Colonic mucosa (tissue), 4 donors: ENCODE measurements at regions not wholly inside any gene's neighbourhood (a gene's known extent, or its start where the extent isn't known, plus 50 kb on each side); places are given as distances from the start of the nearest gene placed in this dataset.
"Not testable (repeated sequence)": the region's sequence is repeated elsewhere in the genome, so short reads cannot be mapped to it uniquely, and the experiment has no call there.

Experiments used
- DNase-seq: peaks from one replicate; pipeline ENCODE4 v3.0.0-alpha.2; 2020
- H3K27ac ChIP-seq: fragments of 200-600 bp; one replicate; pipeline ENCODE4 v1.8.0; 2021
- H3K27me3 ChIP-seq: fragments of 200-600 bp; one replicate; pipeline ENCODE4 v1.8.0; 2021
- H3K36me3 ChIP-seq: fragments of 200-600 bp; one replicate; pipeline ENCODE4 v1.8.0; 2021
- H3K4me1 ChIP-seq: fragments of 200-600 bp; one replicate; pipeline ENCODE4 v1.8.0; 2021; ENCODE audit warnings: mild to moderate bottlenecking
- H3K4me3 ChIP-seq: fragments of 200-600 bp; one replicate; pipeline ENCODE4 v1.8.0; 2021
- H3K9ac ChIP-seq, 2 donors: one replicate each; pipeline ENCODE4 v1.7.0; 2013; ENCODE audit warnings: control low read depth in 2 of 2, low read depth in 2 of 2, low read length in 2 of 2
- H3K9me3 ChIP-seq: fragments of 200-600 bp; one replicate; pipeline ENCODE4 v1.8.0; 2021
- intact Hi-C: fragments of 100-400 bp; cut with DNase I; formaldehyde crosslinking; loops from one replicate; pipeline ENCODE4 v1.14.1; 2022
- TF ChIP-seq, protein P1 (sequence below): fragments of 200-600 bp; IDR thresholded peaks from one replicate; pipeline ENCODE4 v1.8.0; 2022; ENCODE audit warnings: antibody characterized with exemption, mild to moderate bottlenecking
- donor health status: healthy.
- donor health status: DM: no; HTN: no; CAD: no.
- donor health status: DM: no; HTN: no; CAD: no.

GRCh38 chr18:24613896-24614640 is 153.6 kb downstream of the HRH4 start:
- Histone ChIP-seq H3K36me3 (no peaks in the 10 kb centered on the region), H3K4me1 (no peaks in the 10 kb centered on the region), H3K9me3 (no peaks in the 10 kb centered on the region), H3K27ac (no peak overlapping the region), H3K4me3 (no peak overlapping the region), H3K9ac (no peak overlapping the region), H3K27me3 (no peaks in the 10 kb centered on the region)
- TF ChIP-seq, protein P1, sequence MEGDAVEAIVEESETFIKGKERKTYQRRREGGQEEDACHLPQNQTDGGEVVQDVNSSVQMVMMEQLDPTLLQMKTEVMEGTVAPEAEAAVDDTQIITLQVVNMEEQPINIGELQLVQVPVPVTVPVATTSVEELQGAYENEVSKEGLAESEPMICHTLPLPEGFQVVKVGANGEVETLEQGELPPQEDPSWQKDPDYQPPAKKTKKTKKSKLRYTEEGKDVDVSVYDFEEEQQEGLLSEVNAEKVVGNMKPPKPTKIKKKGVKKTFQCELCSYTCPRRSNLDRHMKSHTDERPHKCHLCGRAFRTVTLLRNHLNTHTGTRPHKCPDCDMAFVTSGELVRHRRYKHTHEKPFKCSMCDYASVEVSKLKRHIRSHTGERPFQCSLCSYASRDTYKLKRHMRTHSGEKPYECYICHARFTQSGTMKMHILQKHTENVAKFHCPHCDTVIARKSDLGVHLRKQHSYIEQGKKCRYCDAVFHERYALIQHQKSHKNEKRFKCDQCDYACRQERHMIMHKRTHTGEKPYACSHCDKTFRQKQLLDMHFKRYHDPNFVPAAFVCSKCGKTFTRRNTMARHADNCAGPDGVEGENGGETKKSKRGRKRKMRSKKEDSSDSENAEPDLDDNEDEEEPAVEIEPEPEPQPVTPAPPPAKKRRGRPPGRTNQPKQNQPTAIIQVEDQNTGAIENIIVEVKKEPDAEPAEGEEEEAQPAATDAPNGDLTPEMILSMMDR, result no peak
- no peak for DNase-seq
- intact Hi-C loops, result no loop called here

DNA sequence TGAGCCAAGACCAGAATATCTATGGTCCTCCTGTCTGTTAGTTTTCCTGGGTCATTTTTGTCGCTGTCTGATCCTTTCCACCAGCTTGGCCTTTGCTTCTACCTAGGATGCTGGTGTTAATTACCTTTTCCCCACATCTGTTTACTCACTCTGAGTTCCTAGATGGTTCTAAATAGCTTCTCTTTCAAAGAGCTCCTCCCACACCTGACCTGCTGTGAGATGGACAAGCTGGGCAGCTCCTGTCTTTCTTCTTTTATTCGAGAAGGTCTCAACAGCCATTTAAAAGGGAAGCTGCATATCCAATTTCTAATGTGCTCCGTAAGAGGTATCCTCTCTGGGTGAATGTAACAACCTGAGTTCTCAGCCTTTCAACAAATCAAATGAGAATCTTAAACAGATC is 156.2 kb downstream of the HRH4 start:
- Histone ChIP-seq H3K4me3 (no peak overlapping the region), H3K36me3 (no peaks in the 10 kb centered on the region), H3K9me3 (no peaks in the 10 kb centered on the region), H3K27ac (no peak overlapping the region), H3K9ac (no peak overlapping the region), H3K4me1 (no peaks in the 10 kb centered on the region), H3K27me3 (no peaks in the 10 kb centered on the region)
- TF ChIP-seq, protein P1, result no peak
- DNase-seq, result no peak
- intact Hi-C loops, result no loop called here

GRCh38 chr18:24624421-24624820 is 164.0 kb downstream of the HRH4 start:
- H3K4me1 ChIP-seq, H3K4me3 ChIP-seq, intact Hi-C loops, H3K27ac ChIP-seq, H3K27me3 ChIP-seq, DNase-seq, H3K9me3 ChIP-seq, H3K36me3 ChIP-seq, H3K9ac ChIP-seq: not testable (repeated sequence)

DNA sequence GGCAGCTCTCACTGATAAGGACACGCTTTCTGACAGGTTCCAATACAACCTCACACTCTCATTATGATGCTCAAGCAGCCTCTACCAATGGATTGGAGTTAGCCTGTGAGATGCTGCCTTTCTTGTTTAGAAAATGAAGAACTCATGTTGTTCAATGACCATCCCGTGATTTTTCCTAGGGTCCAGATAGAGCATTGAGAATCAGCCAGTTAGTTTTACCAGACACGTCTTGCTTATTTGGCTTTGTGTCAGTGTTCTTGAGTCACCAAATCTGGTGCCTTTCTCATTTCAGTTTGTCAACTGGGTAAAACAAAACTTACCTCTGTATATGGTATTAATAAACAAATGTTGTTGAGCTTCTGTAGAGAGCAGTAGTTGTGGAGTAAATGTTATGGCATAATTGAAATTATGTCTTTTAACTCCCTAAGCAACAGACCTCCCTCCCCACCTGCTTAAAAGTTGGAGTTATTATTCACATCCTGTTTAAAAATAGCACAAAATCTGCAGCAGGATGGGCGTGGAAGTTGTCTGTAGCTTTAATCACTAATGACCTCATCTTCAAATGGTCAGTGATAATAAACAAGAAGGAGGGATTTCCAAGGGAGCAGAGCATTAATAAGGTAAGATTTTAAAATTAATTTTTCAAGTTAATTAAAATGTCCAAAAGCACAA is 167.3 kb downstream of the HRH4 start:
- no peaks in the 10 kb centered on the region for H3K9me3 ChIP-seq
- TF ChIP-seq, protein P1, result no peak
- no peaks in the 10 kb centered on the region for H3K36me3 ChIP-seq
- no peak overlapping the region for H3K4me3 ChIP-seq
- H3K27ac ChIP-seq, result no peak overlapping the region
- no peaks in the 10 kb centered on the region for H3K27me3 ChIP-seq
- H3K4me1 ChIP-seq, result no peaks in the 10 kb centered on the region
- no peak overlapping the region for H3K9ac ChIP-seq
- DNase-seq, result no peak
- intact Hi-C loops, result no loop called here

- Histone ChIP-seq H3K4me3 (no peak overlapping the region), H3K4me1 (no peaks in the 10 kb centered on the region), H3K36me3 (no peaks in the 10 kb centered on the region), H3K9me3 (no peaks in the 10 kb centered on the region), H3K9ac (no peak overlapping the region), H3K27ac (no peak overlapping the region), H3K27me3 (no peaks in the 10 kb centered on the region)
- no peak for DNase-seq
- intact Hi-C loops, result no loop called here
- TF ChIP-seq, protein P1, result no peak
These were observed 167.9 kb downstream of the HRH4 start for GRCh38 chr18:24628326-24628725.

GRCh38 chr18:24629921-24630320 is 169.5 kb downstream of the HRH4 start:
- Histone ChIP-seq H3K9ac (no peak overlapping the region), H3K27ac (no peak overlapping the region), H3K27me3 (no peaks in the 10 kb centered on the region), H3K9me3 (no peaks in the 10 kb centered on the region), H3K36me3 (no peaks in the 10 kb centered on the region), H3K4me1 (no peaks in the 10 kb centered on the region), H3K4me3 (no peak overlapping the region)
- TF ChIP-seq, protein P1, result no peak
- DNase-seq, result no peak
- intact Hi-C loops, result no loop called here
